ENCODE measurements at regions not wholly inside any gene's neighbourhood (a gene's known extent, or its start where the extent isn't known, plus 50 kb on each side); places are given as distances from the start of the nearest gene placed in this dataset.

DNA sequence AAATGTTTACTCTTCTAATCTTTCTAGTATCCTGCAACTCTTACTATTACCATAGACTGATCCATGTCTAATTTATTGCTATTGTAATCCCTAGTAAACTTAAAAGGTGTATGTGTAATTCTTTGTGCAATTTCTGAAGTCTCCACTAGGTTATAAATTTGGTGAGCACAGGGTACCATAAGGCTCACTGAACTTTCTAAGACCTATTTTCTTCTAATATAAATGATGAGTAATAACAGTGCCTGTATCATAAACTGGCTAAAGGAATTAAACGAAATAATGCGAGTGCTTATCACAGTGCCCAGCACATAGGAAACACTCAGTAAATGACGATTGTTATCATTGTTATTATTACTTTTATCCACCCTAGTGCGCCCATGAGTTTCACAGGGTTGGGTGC lies 119.1 kb downstream of the KLF12 start:
- H3K27me3 Mint-ChIP-seq (ENCODE audit: insufficient read depth, unreplicated experiment): no peaks in the 10 kb centered on the region
- CTCF ChIA-PET: no interaction called here
- no peak overlapping the region for H3K4me3 Mint-ChIP-seq (ENCODE audit: unreplicated experiment)
- Histone ChIP-seq H3K4me3 (ENCODE audit: low read depth, low read length) (no peak overlapping the region), H3K27me3 (replicated peaks; ENCODE audit: control insufficient read depth, insufficient read depth, low read length) (no peaks in the 10 kb centered on the region), H3K4me1 (peaks cover 9% of the 10 kb centered on the region), H3K36me3 (ENCODE audit: control insufficient read depth, insufficient read depth, low read length) (no peaks in the 10 kb centered on the region; the same call in 1 of the 2 replicates), H3K9me3 (no peaks in the 10 kb centered on the region)
- intact Hi-C loops (cut with micrococcal nuclease; ENCODE audit: unreplicated experiment): no loop called here
- H3K36me3 Mint-ChIP-seq (ENCODE audit: insufficient read depth, unreplicated experiment): peaks cover 5% of the 10 kb centered on the region
- BruUV-seq (replicated peaks): no TSS peak
- no peaks in the 10 kb centered on the region for H3K4me1 Mint-ChIP-seq (ENCODE audit: low read depth, unreplicated experiment)
- POLR2A ChIA-PET: no interaction called here
- H3K9me3 Mint-ChIP-seq (ENCODE audit: unreplicated experiment): no peaks in the 10 kb centered on the region
- H3K27ac Mint-ChIP-seq (ENCODE audit: unreplicated experiment): no peak overlapping the region
- TF ChIP-seq, protein P1, sequence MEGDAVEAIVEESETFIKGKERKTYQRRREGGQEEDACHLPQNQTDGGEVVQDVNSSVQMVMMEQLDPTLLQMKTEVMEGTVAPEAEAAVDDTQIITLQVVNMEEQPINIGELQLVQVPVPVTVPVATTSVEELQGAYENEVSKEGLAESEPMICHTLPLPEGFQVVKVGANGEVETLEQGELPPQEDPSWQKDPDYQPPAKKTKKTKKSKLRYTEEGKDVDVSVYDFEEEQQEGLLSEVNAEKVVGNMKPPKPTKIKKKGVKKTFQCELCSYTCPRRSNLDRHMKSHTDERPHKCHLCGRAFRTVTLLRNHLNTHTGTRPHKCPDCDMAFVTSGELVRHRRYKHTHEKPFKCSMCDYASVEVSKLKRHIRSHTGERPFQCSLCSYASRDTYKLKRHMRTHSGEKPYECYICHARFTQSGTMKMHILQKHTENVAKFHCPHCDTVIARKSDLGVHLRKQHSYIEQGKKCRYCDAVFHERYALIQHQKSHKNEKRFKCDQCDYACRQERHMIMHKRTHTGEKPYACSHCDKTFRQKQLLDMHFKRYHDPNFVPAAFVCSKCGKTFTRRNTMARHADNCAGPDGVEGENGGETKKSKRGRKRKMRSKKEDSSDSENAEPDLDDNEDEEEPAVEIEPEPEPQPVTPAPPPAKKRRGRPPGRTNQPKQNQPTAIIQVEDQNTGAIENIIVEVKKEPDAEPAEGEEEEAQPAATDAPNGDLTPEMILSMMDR (IDR thresholded peaks at IDR 0.05; ENCODE audit: insufficient read depth in 1 of 2, low read depth in 1 of 2, low read length in 1 of 2, severe bottlenecking in 1 of 2, unreplicated experiment in 1 of 2): peak in 1 of 2 experiments; percentile 9
- DNase-seq: no peak

DNA sequence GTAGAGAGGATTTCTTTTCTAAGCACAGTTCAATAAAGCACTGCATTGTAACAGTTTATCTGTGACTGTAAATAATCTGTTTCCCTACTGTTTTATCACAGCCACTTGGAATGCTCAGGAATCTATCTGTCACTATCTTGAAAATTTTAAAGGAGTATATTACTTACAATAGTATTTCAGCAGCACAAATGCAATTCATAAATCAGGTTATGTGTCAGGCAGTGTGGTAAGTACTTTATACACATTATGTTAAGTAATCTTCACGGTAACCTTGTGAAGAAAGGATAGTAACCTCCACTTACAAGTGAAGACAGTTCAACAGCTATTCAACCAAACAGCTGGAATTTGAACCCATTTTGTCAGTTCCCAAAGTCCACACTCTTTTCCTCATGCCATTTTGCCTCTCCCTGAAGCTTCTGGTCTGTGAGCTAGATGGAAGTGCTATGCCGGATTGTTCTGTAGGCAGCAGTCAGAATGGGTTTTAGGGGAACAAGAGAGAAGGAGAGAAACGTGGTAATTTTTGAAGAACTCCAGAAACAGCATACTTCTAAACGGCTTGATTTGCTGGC lies 125.0 kb downstream of the KLF12 start:
- Histone ChIP-seq H3K27me3 (replicated peaks; ENCODE audit: control insufficient read depth, insufficient read depth, low read length) (no peaks in the 10 kb centered on the region), H3K9me3 (no peaks in the 10 kb centered on the region), H3K36me3 (ENCODE audit: control insufficient read depth, insufficient read depth, low read length) (no peaks in the 10 kb centered on the region), H3K4me1 (peaks cover 21% of the 10 kb centered on the region), H3K4me3 (ENCODE audit: low read depth, low read length) (no peak overlapping the region)
- intact Hi-C loops (cut with micrococcal nuclease; ENCODE audit: unreplicated experiment): no loop called here
- DNase-seq: no peak
- peaks cover 23% of the 10 kb centered on the region for H3K4me1 Mint-ChIP-seq (ENCODE audit: low read depth, unreplicated experiment)
- H3K27ac Mint-ChIP-seq (ENCODE audit: unreplicated experiment): peak overlapping the region; percentile 29
- no TSS peak for BruUV-seq (replicated peaks)
- POLR2A ChIA-PET: no interaction called here
- H3K27me3 Mint-ChIP-seq (ENCODE audit: insufficient read depth, unreplicated experiment): no peaks in the 10 kb centered on the region
- no peaks in the 10 kb centered on the region for H3K9me3 Mint-ChIP-seq (ENCODE audit: unreplicated experiment)
- peaks cover 5% of the 10 kb centered on the region for H3K36me3 Mint-ChIP-seq (ENCODE audit: insufficient read depth, unreplicated experiment)
- no peak overlapping the region for H3K4me3 Mint-ChIP-seq (ENCODE audit: unreplicated experiment)
- CTCF ChIA-PET: no interaction called here
- TF ChIP-seq, protein P1 (IDR thresholded peaks at IDR 0.05; ENCODE audit: insufficient read depth in 1 of 2, low read depth in 1 of 2, low read length in 1 of 2, severe bottlenecking in 1 of 2, unreplicated experiment in 1 of 2): no peak

DNA sequence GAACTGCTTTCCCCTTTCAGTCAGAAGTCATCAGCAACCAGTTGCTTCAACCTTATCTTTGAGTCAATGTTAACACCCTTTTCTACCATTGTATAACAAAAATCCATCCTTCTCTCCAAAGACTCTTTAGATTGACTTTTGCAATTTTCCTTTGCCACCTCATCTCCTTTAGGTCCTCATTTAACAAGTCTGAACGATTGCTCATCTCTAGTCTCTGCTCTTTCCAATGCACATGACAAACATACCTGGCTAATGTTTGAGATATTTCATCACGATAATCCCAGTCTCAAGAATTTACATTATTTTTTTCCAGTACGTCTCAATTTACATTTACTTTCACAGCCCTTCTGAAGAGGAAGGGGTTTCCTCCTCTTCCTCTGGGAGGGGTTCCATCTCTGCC lies 127.5 kb downstream of the KLF12 start:
- Mint-ChIP-seq H3K36me3 (ENCODE audit: insufficient read depth, unreplicated experiment) (no peaks in the 10 kb centered on the region), H3K9me3 (ENCODE audit: unreplicated experiment) (no peaks in the 10 kb centered on the region), H3K4me3 (ENCODE audit: unreplicated experiment) (no peak overlapping the region), H3K27ac (ENCODE audit: unreplicated experiment) (no peak overlapping the region), H3K4me1 (ENCODE audit: low read depth, unreplicated experiment) (peaks cover 23% of the 10 kb centered on the region), H3K27me3 (ENCODE audit: insufficient read depth, unreplicated experiment) (no peaks in the 10 kb centered on the region)
- TF ChIP-seq, protein P1 (IDR thresholded peaks at IDR 0.05; ENCODE audit: insufficient read depth in 1 of 2, low read depth in 1 of 2, low read length in 1 of 2, severe bottlenecking in 1 of 2, unreplicated experiment in 1 of 2): no peak
- H3K36me3 ChIP-seq (ENCODE audit: control insufficient read depth, insufficient read depth, low read length): no peaks in the 10 kb centered on the region
- no peaks in the 10 kb centered on the region for H3K9me3 ChIP-seq
- no peak overlapping the region for H3K4me3 ChIP-seq (ENCODE audit: low read depth, low read length)
- intact Hi-C loops (cut with micrococcal nuclease; ENCODE audit: unreplicated experiment): no loop called here
- ChIA-PET POLR2A (no interaction called here), CTCF (no interaction called here)
- BruUV-seq (replicated peaks): no TSS peak
- DNase-seq: no peak
- no peaks in the 10 kb centered on the region for H3K27me3 ChIP-seq (replicated peaks; ENCODE audit: control insufficient read depth, insufficient read depth, low read length)
- peaks cover 21% of the 10 kb centered on the region for H3K4me1 ChIP-seq

Measured in Caco-2 (cell line).